H9 (cell line): ENCODE measurements at regions not wholly inside any gene's neighbourhood (a gene's known extent, or its start where the extent isn't known, plus 50 kb on each side); places are given as distances from the start of the nearest gene placed in this dataset.

Experiments used
- DNase-seq: peaks from one replicate; pipeline ENCODE4 v3.0.0-alpha.2; 2017
- H2AFZ ChIP-seq: one replicate; pipeline ENCODE4 v1.6.1; 2013; ENCODE audit warnings: mild to moderate bottlenecking, low read length, control low read depth, moderate library complexity
- H2AK5ac ChIP-seq: 2 replicates; pipeline ENCODE4 v1.6.1; 2013; ENCODE audit warnings: low read length, control low read depth, mixed read lengths; ENCODE audit not compliant: insufficient read length
- H2BK120ac ChIP-seq: one replicate; pipeline ENCODE4 v1.6.1; 2013; ENCODE audit warnings: low read depth, mild to moderate bottlenecking, low read length, control low read depth, inconsistent platforms; ENCODE audit not compliant: poor library complexity, severe bottlenecking
- H2BK12ac ChIP-seq: 2 replicates; pipeline ENCODE4 v1.6.1; 2013; ENCODE audit warnings: low read length, control low read depth, mixed read lengths, low read depth; ENCODE audit not compliant: insufficient read length
- H2BK15ac ChIP-seq: 2 replicates; pipeline ENCODE4 v1.6.1; 2013; ENCODE audit warnings: low read depth, low read length, control low read depth
- H2BK20ac ChIP-seq: one replicate; pipeline ENCODE4 v1.6.1; 2013; ENCODE audit warnings: low read depth, mild to moderate bottlenecking, low read length, control low read depth, inconsistent platforms; ENCODE audit not compliant: poor library complexity, severe bottlenecking
- H2BK5ac ChIP-seq: 2 replicates; pipeline ENCODE4 v1.6.1; 2013; ENCODE audit warnings: low read length, control low read depth, mixed read lengths; ENCODE audit not compliant: insufficient read length
- H3K14ac ChIP-seq: 2 replicates; pipeline ENCODE4 v1.6.1; 2013; ENCODE audit warnings: low read length, control low read depth; ENCODE audit not compliant: insufficient read depth
- H3K18ac ChIP-seq: 2 replicates; pipeline ENCODE4 v1.6.1; 2013; ENCODE audit warnings: low read depth, mild to moderate bottlenecking, mixed read lengths, low read length, control low read depth; ENCODE audit not compliant: insufficient read length
- H3K23ac ChIP-seq: 2 replicates; pipeline ENCODE4 v1.6.1; 2013; ENCODE audit warnings: low read length, control low read depth, mixed read lengths, low read depth; ENCODE audit not compliant: insufficient read length
- H3K23me2 ChIP-seq: 2 replicates; pipeline ENCODE4 v1.6.1; 2013; ENCODE audit warnings: low read depth, mild to moderate bottlenecking, mixed read lengths, low read length, control low read depth; ENCODE audit not compliant: insufficient read length, poor library complexity, severe bottlenecking
- H3K27ac ChIP-seq: 2 replicates; pipeline ENCODE4 v1.5.1; 2013; ENCODE audit warnings: low read length, control low read depth, mixed read lengths, low read depth; ENCODE audit not compliant: insufficient read length
- H3K27me3 ChIP-seq: 2 replicates; pipeline ENCODE4 v1.6.1; 2013; ENCODE audit warnings: low read length, control low read depth, inconsistent platforms; ENCODE audit not compliant: insufficient read depth
- H3K4ac ChIP-seq: 2 replicates; pipeline ENCODE4 v1.6.1; 2013; ENCODE audit warnings: low read depth, mild to moderate bottlenecking, control low read depth, inconsistent platforms, low read length, moderate library complexity
- H3K4me1 ChIP-seq: 2 replicates; pipeline ENCODE4 v1.6.1; 2013; ENCODE audit warnings: low read length, control low read depth, inconsistent platforms; ENCODE audit not compliant: insufficient read depth
- H3K4me2 ChIP-seq: 2 replicates; pipeline ENCODE4 v1.6.1; 2013; ENCODE audit warnings: low read length, control low read depth, mixed read lengths; ENCODE audit not compliant: insufficient read length, insufficient read depth
- H3K56ac ChIP-seq: 2 replicates; pipeline ENCODE4 v1.6.1; 2013; ENCODE audit warnings: low read depth, mild to moderate bottlenecking, mixed read lengths, low read length, control low read depth; ENCODE audit not compliant: insufficient read length
- H3K79me1 ChIP-seq: 2 replicates; pipeline ENCODE4 v1.6.1; 2013; ENCODE audit warnings: low read depth, mild to moderate bottlenecking, moderate library complexity, low read length, control low read depth, inconsistent platforms; ENCODE audit not compliant: insufficient read depth, poor library complexity, severe bottlenecking
- H3K79me2 ChIP-seq: 2 replicates; pipeline ENCODE4 v1.6.1; 2013; ENCODE audit warnings: low read length, control low read depth, inconsistent platforms; ENCODE audit not compliant: insufficient read depth
- H3K9ac ChIP-seq: 2 replicates; pipeline ENCODE4 v1.6.1; 2013; ENCODE audit warnings: low read length, control low read depth, mixed read lengths; ENCODE audit not compliant: insufficient read length; ENCODE audit errors: extremely low read depth
- H3K9me3 ChIP-seq: one replicate; pipeline ENCODE4 v1.6.1; 2013; ENCODE audit warnings: low read depth, low read length, inconsistent platforms; ENCODE audit not compliant: control insufficient read depth
- H3T11ph ChIP-seq: one replicate; pipeline ENCODE4 v1.6.1; 2013; ENCODE audit warnings: mild to moderate bottlenecking, low read length, control low read depth, inconsistent platforms
- H4K20me1 ChIP-seq: one replicate; pipeline ENCODE4 v1.6.1; 2013; ENCODE audit not compliant: control insufficient read depth, insufficient read length, insufficient read depth
- H4K5ac ChIP-seq: 2 replicates; pipeline ENCODE4 v1.6.1; 2013; ENCODE audit warnings: low read depth, mild to moderate bottlenecking, mixed read lengths, low read length, control low read depth; ENCODE audit not compliant: insufficient read length
- H4K8ac ChIP-seq: replicated peaks from 2 replicates; pipeline ENCODE4 v1.6.1; 2013; ENCODE audit warnings: low read length, control low read depth, mixed read lengths, low read depth; ENCODE audit not compliant: insufficient read length
- H4K91ac ChIP-seq: 2 replicates; pipeline ENCODE4 v1.6.1; 2013; ENCODE audit warnings: low read depth, mild to moderate bottlenecking, moderate library complexity, mixed read lengths, low read length, control low read depth; ENCODE audit not compliant: insufficient read length
- H3K27ac Mint-ChIP-seq, 3 experiments: 2 replicates in 2 of 3; 3 replicates in 1 of 3; pipeline ENCODE4 v1.8.0; 2020 to 2021; ENCODE audit warnings: mixed read lengths in 3 of 3, mild to moderate bottlenecking in 1 of 3, moderate library complexity in 1 of 3
- H3K27me3 Mint-ChIP-seq: 2 replicates; pipeline ENCODE4 v1.8.0; 2021; ENCODE audit warnings: low read depth, mild to moderate bottlenecking, moderate library complexity, mixed read lengths
- H3K36me3 Mint-ChIP-seq, 3 experiments: 2 replicates in 2 of 3; 3 replicates in 1 of 3; pipeline ENCODE4 v1.8.0; 2020 to 2021; ENCODE audit warnings: low read depth in 3 of 3, mixed read lengths in 3 of 3; ENCODE audit not compliant: insufficient read depth in 1 of 3
- H3K4me1 Mint-ChIP-seq, 2 experiments: 2 replicates each; pipeline ENCODE4 v1.8.0; 2020; ENCODE audit warnings: mixed read lengths in 2 of 2
- H3K4me3 Mint-ChIP-seq, 2 experiments: 2 replicates in 1 of 2; 3 replicates in 1 of 2; pipeline ENCODE4 v1.8.0; 2020 to 2021; ENCODE audit warnings: mild to moderate bottlenecking in 2 of 2, mixed read lengths in 2 of 2, moderate library complexity in 1 of 2
- H3K9me3 Mint-ChIP-seq, 2 experiments: 2 replicates in 1 of 2; 3 replicates in 1 of 2; pipeline ENCODE4 v1.8.0; 2020; ENCODE audit warnings: mild to moderate bottlenecking in 2 of 2, mixed read lengths in 2 of 2, moderate library complexity in 1 of 2
- CTCF ChIP-seq: fragments of 200-600 bp; sonication (generic); conservative IDR thresholded peaks from 3 replicates; pipeline ENCODE4 v1.8.0; 2021; ENCODE audit warnings: antibody characterized with exemption, mild to moderate bottlenecking
- WGBS: extraction: QIAGEN DNeasy Blood & Tissue Kit; methylation state at CpG from one replicate; pipeline ENCODE4 v1.1.7; 2013; ENCODE audit warnings: missing lambda C conversion rate, low lambda C conversion rate, mixed read lengths; ENCODE audit not compliant: insufficient read length; ENCODE audit errors: extremely low coverage; 5-methylcytosine and 5-hydroxymethylcytosine counted together

GRCh38 chr10:31083765-31084184 lies 52.1 kb upstream of the ZNF438 start:
- Mint-ChIP-seq H3K36me3 (no peaks in the 10 kb centered on the region), H3K9me3 (no peaks in the 10 kb centered on the region), H3K4me3 (no peak overlapping the region; a peak in 1 of 5 replicates), H3K27me3 (no peaks in the 10 kb centered on the region), H3K27ac (no peak overlapping the region), H3K4me1 (peaks cover 8 to 16% of the 10 kb centered on the region in 2 experiments)
- Histone ChIP-seq H3K9ac (no peak overlapping the region), H3K79me1 (no peaks in the 10 kb centered on the region), H3K4ac (no peak overlapping the region), H4K5ac (no peak overlapping the region), H2BK20ac (no peak overlapping the region), H3K9me3 (no peaks in the 10 kb centered on the region), H2BK15ac (no peak overlapping the region), H3K18ac (no peak overlapping the region), H2BK5ac (no peak overlapping the region), H2BK12ac (no peak overlapping the region), H3K4me1 (no peaks in the 10 kb centered on the region), H2AK5ac (no peak overlapping the region), H4K8ac (no peak overlapping the region), H3K56ac (no peak overlapping the region), H3K14ac (no peak overlapping the region), H2AFZ (no peak overlapping the region), H3K23me2 (no peaks in the 10 kb centered on the region), H3K27ac (no peak overlapping the region), H3K27me3 (no peaks in the 10 kb centered on the region), H3K23ac (no peak overlapping the region), H3T11ph (no peak overlapping the region), H3K79me2 (no peaks in the 10 kb centered on the region), H4K91ac (no peak overlapping the region), H2BK120ac (no peak overlapping the region), H4K20me1 (no peaks in the 10 kb centered on the region), H3K4me2 (no peak overlapping the region)
- TF ChIP-seq CTCF, result peak; percentile 71
- no CpG with 5 or more reads among the region's 6 CpGs for WGBS
- peak; percentile 64 for DNase-seq
